ENCODE measurements at regions not wholly inside any gene's neighbourhood (a gene's known extent, or its start where the extent isn't known, plus 50 kb on each side); places are given as distances from the start of the nearest gene placed in this dataset.

- TF ChIP-seq CTCF (IDR thresholded peaks at IDR 0.05), result no peak
- no peak for TF ChIP-seq POLR2A (IDR thresholded peaks at IDR 0.05)
Observed at GRCh38 chr10:36385693-36386092, 739.7 kb upstream of the ANKRD30A start.
